ENCODE measurements at regions not wholly inside any gene's neighbourhood (a gene's known extent, or its start where the extent isn't known, plus 50 kb on each side); places are given as distances from the start of the nearest gene placed in this dataset.
"Not testable (repeated sequence)": the region's sequence is repeated elsewhere in the genome, so short reads cannot be mapped to it uniquely, and the experiment has no call there.

DNA sequence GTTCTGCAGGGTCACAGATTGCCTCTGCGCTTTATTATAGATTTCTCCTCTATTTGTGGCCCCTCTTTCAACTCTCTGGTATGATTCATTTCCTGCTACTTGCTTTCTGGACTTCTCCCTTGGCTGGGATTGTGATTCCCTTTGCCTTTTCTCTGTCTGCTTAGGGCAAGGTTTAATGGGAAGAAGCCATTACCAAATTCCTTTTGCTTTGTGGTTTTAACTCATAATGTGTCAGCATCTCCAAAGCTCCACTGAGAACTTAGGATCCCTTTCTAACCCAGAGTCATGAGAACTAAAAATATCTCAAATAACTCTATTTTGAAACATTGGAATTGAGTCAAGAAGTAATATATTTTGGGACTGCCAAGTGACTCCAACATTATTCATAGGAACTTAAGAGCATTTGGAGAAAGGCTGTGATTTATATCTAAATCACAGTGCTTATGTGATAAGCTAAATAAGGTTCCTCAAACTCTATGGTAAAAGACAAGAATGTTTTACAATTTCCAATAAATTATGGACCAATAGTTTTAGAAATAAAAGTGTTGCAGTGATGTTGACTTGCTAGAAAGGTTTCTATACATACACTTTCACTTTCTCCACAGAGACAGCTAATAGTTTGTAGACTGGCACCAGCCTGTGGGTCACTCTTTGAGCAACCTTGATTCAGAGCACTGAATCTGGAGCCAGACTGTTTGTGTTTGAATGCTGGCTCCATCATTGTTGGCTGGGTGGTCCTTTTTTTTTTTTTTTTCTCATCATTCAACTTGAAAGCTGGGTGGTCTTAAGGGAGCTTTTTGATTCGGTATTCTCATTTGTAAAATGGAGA is 93.9 kb downstream of the DACT1 start:
- DNase-seq: peak; percentile 100

DNA sequence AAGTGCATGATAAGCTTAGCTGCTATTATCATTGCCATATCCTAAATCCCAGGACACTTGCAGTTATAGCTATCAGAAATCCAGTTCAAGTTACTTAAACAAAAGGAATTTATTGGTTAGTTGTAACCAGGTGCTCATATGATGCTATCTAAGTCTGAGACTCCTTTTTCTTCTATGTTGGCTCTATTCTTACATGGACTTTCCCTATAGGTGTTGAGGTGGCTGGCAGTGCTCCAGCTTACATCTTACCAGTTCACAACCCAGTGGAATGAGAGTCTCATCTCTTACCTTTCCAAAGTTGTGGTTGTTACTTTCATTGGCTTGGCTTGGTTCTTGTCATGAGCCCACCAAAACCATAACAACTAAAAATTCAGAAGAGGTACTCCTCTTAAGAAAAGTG is 94.6 kb downstream of the DACT1 start:
- no peak for DNase-seq

DNA sequence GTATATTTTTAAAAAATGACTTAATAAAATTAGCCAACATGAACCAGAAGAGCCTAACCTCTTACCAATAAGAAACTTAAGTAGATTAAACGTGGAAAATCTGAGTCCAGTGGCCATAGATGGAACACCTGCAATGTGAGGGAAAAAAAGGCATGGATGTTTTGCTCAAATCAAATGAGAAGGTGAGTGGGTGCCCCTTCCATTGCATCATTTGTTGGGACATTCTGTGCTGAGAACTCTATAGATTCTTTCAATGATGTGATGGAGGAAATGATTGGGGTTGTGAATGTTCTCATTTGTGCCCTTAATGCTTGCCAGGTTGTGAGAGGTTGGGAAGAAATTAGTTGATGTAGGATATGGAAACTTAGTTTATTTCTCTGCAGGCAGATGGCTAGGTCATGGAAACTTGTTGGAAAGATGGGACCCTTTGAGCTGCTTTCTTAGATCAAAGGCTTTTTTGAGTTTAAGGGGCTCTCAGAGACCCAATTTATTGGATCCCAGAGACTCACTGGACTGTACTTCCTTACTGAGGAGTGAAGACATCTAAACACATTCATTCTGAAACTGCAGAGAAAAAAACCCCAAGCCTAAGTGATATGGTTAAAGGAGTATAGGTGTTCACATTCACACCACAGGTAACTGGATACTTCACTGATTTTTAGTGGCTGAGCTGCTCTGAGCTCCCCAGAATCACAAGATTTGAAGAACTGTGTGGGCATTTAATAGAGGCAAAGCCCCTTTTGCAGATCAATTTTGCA is 95.9 kb downstream of the DACT1 start:
- DNase-seq: no peak

DNA sequence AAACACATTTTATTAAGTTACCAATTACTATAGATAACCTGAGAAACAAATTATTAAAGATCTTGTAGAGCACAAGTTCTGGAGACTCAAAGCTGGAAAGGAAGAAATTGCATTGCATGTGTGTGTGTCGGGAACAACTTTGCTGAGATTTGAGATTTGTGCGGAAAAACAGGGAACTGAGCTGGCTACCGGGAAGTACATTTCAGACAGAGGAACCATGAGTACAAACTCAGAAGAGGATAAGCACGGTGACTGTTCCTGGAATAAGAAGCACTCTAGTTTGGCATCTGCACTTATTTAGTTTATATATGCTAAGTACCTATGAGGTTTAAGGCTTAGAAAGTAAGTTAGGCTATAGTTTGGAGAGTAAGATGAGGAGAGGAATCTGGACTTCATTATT is 97.8 kb downstream of the DACT1 start:
- DNase-seq: no peak

DNA sequence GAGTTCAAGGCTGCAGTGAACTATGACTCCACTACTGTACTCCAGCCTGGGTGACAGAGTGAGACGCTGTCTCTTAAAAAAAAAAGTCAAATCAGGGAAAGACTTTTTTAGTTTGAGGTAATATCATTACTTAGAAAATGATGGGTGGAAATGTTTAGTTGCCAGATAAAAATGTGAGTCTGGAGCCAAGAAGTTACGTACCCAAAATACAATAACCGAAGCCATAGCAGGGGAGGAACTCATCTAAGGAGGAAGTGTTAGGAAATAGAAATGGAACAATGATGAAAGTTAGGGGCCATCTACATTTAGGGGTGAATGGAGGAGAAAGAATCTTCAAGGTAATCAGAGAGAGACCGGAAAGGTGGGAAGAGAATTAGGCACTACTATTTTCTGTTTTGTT is 98.8 kb downstream of the DACT1 start:
- DNase-seq: no peak

DNA sequence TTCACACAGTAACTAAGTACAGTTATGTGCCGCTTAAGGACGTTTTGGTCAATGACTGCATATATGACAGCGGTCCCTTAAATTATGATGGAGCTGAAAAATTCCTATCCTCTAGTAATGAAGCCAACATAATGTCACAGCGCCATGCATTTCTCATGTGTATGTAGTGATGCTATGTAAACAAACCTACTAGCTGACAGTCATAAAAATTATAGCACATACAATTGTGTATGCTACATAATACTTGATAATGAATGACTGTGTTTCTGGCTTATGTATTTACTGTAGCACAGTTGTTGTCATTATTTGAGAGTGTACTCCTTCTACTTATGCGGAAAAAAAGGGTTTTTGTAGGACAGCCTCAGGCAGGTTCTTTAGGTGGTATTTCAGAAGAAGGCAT is 99.7 kb downstream of the DACT1 start:
- no peak for DNase-seq

DNA sequence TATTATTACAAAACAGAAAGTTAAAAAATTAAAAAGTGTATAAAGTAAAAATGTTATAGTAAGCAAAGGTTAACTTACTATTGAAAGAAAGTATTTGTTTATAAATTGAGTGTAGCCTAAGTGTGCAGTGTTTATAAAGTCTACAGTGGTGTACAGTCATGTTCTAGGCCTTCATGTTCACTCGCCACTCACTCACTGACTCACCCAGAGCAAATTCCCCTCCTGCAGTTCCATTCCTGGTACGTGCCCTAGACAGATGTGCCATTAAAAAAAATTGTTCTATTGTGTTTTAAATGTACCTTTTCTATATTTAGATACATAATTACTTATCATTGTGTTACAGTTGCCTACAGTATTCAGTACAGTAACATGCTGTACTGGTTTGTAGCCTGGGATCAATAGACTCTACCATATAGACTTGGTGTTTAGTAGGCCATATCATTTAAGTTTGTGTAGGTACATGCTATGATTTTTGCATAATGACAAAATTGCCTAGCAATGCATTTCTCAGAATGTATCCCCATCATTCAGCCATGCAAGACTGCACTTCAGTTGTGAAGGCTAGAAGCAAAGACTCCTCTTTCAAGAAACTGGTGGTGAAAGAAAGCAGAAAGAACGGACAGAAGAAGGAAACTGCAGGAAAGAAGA is 100.6 kb downstream of the DACT1 start:
- peak; percentile 94 for DNase-seq

DNA sequence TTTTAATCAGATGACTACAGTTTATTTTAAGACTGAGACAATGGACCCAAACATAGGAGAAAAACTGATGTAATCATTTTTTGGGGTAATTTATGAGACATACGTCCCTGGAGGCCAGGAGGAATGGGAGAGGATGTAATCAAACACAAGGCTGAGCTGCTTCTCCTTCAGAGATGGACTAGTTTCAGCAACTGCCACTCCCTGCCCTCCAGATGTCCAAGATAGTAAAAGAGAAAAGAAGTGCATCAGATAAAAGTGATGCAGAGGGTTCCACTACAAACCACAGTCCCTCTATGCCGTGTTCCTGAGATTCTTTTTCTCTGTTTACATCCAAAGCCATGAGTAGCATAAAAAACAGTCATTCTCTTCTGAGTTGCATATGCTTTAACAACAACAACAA is 101.1 kb downstream of the DACT1 start:
- DNase-seq: peak; percentile 41

DNA sequence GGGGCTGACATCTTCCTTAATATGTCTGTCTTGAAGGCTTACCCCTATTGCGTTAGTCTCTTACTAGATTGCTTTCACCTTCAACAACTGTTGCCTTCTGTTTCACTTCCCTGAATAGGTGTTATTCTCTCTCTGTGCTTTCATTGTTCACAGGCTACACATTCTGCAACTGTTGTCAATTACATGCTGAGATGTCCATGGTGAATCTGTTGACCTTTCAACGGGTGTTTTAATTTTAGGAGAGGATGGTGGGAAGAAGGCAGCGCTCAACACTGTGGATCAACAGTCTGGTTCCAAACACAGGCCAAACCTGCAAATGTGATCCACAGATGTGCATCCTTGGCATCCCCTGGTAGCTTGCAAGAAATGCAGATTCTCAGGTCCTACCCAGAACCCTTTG is 101.9 kb downstream of the DACT1 start:
- no peak for DNase-seq

DNA sequence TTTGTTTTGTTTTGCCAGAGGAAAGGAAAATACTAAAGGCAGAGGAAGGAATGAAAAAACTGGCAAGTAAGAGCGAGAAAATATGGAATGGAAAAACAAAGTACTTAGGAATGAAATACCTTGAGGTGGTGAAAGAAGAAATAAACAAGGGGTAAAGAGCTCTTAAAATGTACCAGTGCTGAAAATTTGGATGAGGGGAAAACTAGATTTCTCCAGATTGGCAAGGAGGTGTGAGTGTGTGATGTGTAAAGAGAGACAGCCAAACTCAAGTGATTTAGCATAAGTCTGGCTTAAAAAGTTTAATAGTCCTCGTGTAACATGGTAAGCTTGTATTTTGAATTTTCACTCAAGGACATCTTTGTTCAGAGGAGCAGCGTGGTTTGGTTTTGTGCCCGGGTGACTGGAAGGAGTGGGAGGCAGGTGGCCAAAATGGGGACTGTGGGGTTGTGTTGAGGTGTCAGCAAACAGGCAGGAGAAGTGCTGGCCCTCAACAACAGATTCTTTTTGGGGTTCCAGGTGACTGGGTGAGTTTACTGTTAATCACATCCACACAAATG is 102.7 kb downstream of the DACT1 start:
- no peak for DNase-seq

DNA sequence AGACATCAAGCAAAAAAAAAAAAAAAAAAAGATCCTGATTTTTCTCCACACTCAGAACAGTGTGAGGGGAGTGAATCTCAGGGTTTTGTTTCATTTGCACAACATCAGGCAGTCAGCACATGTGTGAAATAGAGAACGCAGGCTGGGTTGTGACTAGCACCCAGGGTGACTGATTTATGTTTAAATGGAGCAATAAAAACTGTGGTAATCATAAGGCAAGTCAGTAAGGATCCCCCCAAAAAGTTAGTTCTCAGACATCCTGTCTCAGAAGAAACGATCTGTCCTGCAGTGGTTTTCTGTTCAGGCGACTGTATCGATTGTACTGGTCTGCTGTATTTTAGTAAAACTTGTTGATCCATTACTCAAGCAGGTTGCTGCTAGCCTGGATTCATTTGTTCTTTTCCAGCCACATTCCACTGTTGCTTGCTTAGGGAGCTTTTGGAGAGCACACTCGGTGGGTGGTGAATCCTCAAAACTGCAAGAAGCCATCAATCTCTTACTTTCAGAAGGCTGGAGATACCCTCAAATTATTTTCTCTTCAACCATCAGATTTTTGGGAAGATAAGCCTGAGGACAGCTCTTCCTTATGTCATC is 107.1 kb downstream of the DACT1 start:
- DNase-seq: no peak

DNA sequence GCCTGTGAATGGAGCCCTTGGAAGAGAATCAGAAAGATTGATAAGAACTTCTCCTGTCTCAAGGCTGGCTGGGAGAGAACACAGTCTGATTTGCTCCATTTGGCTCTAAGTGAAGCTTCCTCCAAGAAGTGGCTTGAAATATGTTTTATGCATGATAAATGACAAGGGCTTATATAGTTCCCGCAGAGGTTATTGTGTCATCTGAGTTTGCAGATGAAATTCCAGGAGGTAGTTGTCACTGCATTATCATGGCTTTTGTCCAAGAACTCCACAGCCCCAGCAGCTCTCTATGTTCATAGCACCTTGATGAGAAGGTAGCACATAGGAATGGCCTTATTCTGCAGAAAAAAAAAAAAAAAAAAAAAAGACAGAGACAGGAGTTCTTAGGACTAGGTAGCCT is 108.5 kb downstream of the DACT1 start:
- peak; percentile 95 for DNase-seq

DNA sequence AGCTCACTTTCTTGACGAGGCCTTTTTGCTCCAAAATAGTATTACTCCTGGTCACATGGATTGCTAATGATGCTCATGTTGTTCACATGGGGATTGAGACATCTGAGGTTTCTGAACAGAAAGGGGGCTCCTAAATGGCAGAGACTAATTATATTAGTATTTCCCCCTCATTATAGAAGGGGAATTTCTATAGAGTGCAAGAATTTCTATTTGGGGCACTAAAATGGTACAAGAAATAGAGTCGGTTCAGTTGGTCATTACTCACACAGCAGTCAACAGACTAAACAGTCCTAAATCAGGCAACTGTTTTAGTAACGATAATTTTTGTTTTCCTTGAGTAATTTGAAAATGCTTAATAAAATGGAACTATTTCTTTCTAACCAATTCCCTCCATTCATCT is 108.9 kb downstream of the DACT1 start:
- peak; percentile 24 for DNase-seq

DNA sequence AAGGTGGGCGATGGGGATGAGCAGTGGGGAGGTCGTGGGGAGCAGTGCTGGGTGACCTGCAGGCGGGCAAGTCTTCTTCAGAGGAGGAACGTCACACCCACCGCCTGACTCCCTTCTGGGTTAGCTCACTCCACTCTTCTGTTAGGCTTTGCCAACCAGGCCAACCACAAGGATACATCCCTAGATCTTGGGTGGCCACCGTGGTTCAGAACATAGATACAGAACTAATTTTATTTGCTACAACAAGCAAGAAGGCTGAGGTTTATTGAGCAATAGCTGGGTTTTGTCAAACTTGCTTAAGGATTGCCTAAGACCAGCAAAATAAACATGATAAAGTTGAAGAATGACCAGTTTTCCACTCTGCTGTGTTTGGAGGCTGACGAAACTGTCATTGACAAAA is 109.4 kb downstream of the DACT1 start:
- DNase-seq: peak; percentile 96

DNA sequence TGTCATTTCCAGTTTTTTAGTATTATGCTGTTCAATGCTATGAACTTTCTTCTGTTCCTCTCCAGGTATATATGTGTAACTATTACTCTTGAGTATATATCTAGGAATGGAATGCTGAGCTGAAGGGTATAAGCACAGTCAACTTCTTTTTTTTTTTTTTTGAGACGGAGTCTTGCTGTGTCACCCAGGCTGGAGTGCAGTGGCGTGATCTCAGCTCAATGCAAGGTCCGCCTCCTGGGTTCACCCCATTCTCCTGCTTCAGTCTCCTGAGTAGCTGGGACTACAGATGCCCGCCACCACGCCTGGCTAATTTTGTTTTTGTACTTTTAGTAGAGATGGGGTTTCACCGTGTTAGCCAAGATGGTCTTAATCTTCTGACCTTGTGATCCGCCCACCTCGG is 110.5 kb downstream of the DACT1 start:
- not testable (repeated sequence) for DNase-seq

DNA sequence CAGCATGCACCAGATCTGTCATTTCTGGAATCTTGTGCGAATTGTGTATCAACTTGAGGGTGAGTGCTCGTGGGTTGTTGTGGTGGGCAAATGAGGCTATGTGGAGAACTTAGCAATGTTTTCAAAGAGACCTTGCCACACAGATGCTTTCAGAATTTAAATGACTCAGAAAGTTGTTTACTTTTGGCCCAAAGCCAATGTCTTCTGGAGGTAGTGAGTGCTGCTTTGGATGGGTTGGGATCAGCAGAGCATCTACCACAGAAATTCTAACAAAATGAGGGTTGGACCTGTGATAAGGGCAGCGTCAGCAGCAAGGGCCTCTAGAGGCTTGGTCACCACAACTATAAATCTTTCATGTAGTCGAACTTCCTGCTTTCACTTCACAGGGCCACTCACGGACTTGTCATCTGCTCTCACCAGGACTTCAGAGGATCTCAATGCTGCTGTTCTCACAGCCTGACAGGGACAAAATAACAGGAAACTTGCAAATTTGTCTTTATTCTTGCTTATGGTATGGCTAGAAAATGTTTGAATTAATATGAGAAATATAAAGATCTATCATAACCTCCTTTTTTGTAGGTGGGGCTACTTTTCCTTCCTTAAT is 111.4 kb downstream of the DACT1 start:
- peak; percentile 94 for DNase-seq

DNA sequence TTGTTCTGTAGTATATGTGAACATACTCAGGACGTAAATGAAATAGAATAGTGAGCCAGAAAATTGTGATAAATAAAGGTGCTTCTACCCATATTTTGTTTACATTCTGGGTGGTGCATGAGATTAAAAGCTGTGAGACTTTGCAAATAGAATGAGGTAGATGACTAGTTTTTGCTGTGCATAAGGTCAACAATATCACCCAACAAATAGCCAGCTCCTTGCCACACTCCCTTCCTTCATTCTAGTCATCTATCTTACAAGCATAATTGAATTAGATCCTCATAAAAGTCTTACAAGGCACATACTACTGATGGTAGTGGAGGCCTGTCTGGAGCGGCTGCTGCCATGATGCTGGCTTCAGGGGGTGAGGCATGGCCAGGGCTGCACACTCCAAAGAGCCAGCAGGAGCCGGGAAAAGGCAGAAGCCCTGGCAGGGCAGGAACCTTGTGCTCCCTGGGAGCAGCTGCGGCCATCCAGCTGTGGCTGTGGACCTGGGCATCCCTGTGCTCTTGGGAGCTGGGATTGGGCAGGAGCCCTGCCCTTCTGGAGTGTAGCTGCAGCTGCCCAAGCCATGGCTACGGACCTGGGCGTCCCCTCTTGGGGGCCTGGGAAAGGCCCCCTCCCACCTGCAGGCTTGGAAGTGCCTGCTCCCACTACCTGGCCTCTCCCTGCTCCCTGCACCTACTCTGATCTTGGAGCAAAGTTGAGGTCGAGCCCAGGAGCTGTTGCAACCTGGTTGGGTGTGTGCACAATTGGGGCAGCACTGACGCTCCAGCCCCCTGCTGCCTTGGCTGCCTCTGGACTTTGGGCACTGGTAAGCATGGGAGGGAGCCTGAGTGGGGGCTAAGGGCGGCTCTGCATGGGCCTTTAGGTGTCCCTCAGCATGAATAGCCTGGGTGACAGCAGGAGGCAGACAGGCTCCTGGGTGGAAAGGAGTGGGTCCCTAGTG is 112.8 kb downstream of the DACT1 start:
- DNase-seq: no peak

DNA sequence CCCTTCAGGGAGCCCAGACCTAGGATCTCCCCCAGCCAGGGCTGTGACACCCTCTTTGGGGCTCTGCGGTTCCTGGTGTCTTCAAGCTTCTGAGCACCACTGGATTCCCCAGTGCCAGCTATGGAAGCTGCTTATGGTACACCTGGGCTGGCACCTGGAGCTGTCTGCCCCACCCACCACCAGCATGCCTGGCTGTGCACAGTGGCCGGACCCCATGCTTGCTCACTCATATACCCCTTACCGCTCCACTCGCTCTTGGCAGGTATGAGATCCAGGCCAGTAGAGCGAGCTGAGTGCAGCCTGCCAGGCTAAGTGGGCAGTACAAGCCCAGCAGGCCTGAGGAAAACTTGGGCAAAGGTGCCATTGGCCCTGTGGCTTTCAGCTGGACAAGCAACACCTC is 114.0 kb downstream of the DACT1 start:
- no peak for DNase-seq

DNA sequence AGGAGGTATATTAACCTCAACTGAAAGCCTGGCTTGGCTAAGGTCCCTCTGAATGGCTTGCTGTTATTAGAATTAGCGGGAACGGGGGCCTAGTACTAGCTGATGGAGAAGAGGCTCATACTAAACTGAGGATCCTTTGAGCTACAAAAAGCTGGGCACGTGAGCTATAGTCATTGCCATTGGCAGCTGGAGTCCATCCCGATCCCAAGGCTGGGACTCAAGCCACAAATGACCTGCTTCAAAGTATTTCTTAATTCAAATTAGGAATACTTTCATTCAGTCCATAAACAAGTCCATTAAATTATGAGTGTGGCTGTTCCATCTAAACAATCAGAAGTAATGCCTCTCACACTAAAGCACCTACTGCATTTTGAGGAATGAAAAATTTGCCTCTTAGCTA is 114.5 kb downstream of the DACT1 start:
- no peak for DNase-seq

DNA sequence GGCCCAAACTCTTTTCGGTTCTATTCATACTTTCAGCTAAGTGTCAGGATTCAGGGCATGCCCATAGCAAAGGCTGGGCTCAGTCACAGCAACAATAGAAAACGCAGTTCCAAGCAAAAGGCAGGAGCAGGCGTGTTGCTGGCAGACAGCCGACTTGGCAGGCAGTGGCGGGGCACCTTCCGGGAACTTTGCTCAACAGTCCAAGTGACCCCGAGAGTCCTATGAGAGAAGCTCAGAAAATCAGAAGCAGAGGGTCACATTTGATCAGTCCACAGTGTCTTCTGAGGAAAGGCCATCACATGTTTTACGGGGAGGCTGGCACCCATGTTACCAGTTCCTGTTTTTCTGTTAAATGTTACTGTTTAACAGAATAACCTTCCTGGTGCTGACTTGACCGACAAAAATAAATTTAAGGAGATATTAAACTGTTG is 115.0 kb downstream of the DACT1 start:
- DNase-seq: no peak

Data from HCEC 1CT (cell line).